ENCODE measurements at regions not wholly inside any gene's neighbourhood (a gene's known extent, or its start where the extent isn't known, plus 50 kb on each side); places are given as distances from the start of the nearest gene placed in this dataset.

GRCh38 chr2:216777637-216778273 lies 82.1 kb downstream of the TNP1 start:
- intact Hi-C loops (cut with DNase I) = loop anchor here (10.0 kb wide), 1 partner anchor 387 kb away; no protein-coding TSS in a partner anchor
- DNase-seq (ENCODE audit: low spot score) = no peak

GRCh38 chr2:216776066-216776850 lies 80.9 kb upstream of the IGFBP5 start:
- intact Hi-C loops (cut with DNase I) = loop anchor here (10.0 kb wide), 1 partner anchor 389 kb away; no protein-coding TSS in a partner anchor
- no peak for DNase-seq (ENCODE audit: low spot score)

- intact Hi-C loops (cut with DNase I) = loop anchor here (2.0 to 10.0 kb wide), 4 partner anchors 54 to 390 kb away; no protein-coding TSS in a partner anchor
- no peak for DNase-seq (ENCODE audit: low spot score)
These were observed 79.7 kb upstream of the IGFBP5 start for GRCh38 chr2:216775043-216775453.

GRCh38 chr2:216774620-216775019 lies 79.3 kb upstream of the IGFBP5 start:
- intact Hi-C loops (cut with DNase I) = loop anchor here (2.0 to 10.0 kb wide), 4 partner anchors 54 to 390 kb away; no protein-coding TSS in a partner anchor
- DNase-seq (ENCODE audit: low spot score) = peak; percentile 91

GRCh38 chr2:216774180-216774579 lies 78.8 kb upstream of the IGFBP5 start:
- intact Hi-C loops (cut with DNase I) = loop anchor here (2.0 to 10.0 kb wide), 4 partner anchors 55 to 391 kb away; no protein-coding TSS in a partner anchor
- no peak for DNase-seq (ENCODE audit: low spot score)

GRCh38 chr2:216773072-216773471 lies 77.7 kb upstream of the IGFBP5 start:
- peak; percentile 88 for DNase-seq (ENCODE audit: low spot score)
- intact Hi-C loops (cut with DNase I) = loop anchor here (1.0 to 10.0 kb wide), 2 partner anchors 116 to 392 kb away; no protein-coding TSS in a partner anchor

- intact Hi-C loops (cut with DNase I) = loop anchor here (10.0 kb wide), 1 partner anchor 394 kb away; no protein-coding TSS in a partner anchor
- no peak for DNase-seq (ENCODE audit: low spot score)
These were observed 75.4 kb upstream of the IGFBP5 start for GRCh38 chr2:216770717-216771116.

- DNase-seq (ENCODE audit: low spot score) = no peak
- intact Hi-C loops (cut with DNase I) = loop anchor here (10.0 kb wide), 1 partner anchor 395 kb away; no protein-coding TSS in a partner anchor
These were observed 74.7 kb upstream of the IGFBP5 start for GRCh38 chr2:216770050-216770449.

GRCh38 chr2:216769626-216770025 lies 74.3 kb upstream of the IGFBP5 start:
- no peak for DNase-seq (ENCODE audit: low spot score)
- intact Hi-C loops (cut with DNase I) = loop anchor here (10.0 kb wide), 1 partner anchor 395 kb away; no protein-coding TSS in a partner anchor

GRCh38 chr2:216768908-216769411 lies 73.6 kb upstream of the IGFBP5 start:
- intact Hi-C loops (cut with DNase I) = no loop called here
- DNase-seq (ENCODE audit: low spot score) = no peak

GRCh38 chr2:216765761-216766262 lies 70.5 kb upstream of the IGFBP5 start:
- intact Hi-C loops (cut with DNase I) = no loop called here
- no peak for DNase-seq (ENCODE audit: low spot score)

- DNase-seq (ENCODE audit: low spot score) = no peak
- intact Hi-C loops (cut with DNase I) = no loop called here
These were observed 68.0 kb upstream of the IGFBP5 start for GRCh38 chr2:216763396-216763795.

GRCh38 chr2:216761809-216762208 lies 66.5 kb upstream of the IGFBP5 start:
- DNase-seq (ENCODE audit: low spot score) = no peak
- intact Hi-C loops (cut with DNase I) = no loop called here

GRCh38 chr2:216761133-216761532 lies 65.8 kb upstream of the IGFBP5 start:
- DNase-seq (ENCODE audit: low spot score) = no peak
- intact Hi-C loops (cut with DNase I) = no loop called here

GRCh38 chr2:216758256-216759155 lies 63.2 kb upstream of the IGFBP5 start:
- no peak for DNase-seq (ENCODE audit: low spot score)

GRCh38 chr2:216757532-216757931 lies 62.2 kb upstream of the IGFBP5 start:
- intact Hi-C loops (cut with DNase I) = no loop called here
- no peak for DNase-seq (ENCODE audit: low spot score)

More at GRCh38 chr2:216758256-216759155, 63.2 kb upstream of the IGFBP5 start:
- intact Hi-C loops (cut with DNase I) = no loop called here

GRCh38 chr2:216756435-216756834 lies 61.1 kb upstream of the IGFBP5 start:
- intact Hi-C loops (cut with DNase I) = no loop called here
- no peak for DNase-seq (ENCODE audit: low spot score)

- intact Hi-C loops (cut with DNase I) = no loop called here
- no peak for DNase-seq (ENCODE audit: low spot score)
These were observed 59.5 kb upstream of the IGFBP5 start for GRCh38 chr2:216754812-216755211.

GRCh38 chr2:216754336-216754735 lies 59.0 kb upstream of the IGFBP5 start:
- intact Hi-C loops (cut with DNase I) = no loop called here
- no peak for DNase-seq (ENCODE audit: low spot score)
